NCI-H82 (cell line): ENCODE measurements at regions not wholly inside any gene's neighbourhood (a gene's known extent, or its start where the extent isn't known, plus 50 kb on each side); places are given as distances from the start of the nearest gene placed in this dataset.
"Not testable (repeated sequence)": the region's sequence is repeated elsewhere in the genome, so short reads cannot be mapped to it uniquely, and the experiment has no call there.

ENCODE experiments used
- DNase-seq: peaks from one replicate; lab custom pipeline; 2025; lab: John Stamatoyannopoulos, UW

DNA sequence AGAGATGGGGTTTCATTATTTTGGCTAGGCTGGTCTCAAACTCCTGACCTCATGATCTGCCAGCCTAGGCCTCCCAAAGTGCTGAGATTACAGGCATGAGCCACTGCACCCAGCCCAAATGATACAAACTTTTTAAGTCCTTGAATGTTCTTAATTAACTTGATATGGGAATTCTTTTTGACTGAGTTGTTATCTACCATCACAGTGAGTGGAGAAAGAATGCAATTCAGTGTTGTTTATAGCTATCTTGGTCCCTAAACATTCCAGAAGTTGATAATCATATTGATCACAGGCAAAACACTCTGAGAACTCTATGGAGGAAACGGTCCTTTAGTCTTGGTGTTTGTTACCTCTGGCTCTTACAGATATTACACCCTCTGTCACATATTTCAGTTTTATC lies 1072.5 kb downstream of the SUCLG1 start:
- no peak for DNase-seq

DNA sequence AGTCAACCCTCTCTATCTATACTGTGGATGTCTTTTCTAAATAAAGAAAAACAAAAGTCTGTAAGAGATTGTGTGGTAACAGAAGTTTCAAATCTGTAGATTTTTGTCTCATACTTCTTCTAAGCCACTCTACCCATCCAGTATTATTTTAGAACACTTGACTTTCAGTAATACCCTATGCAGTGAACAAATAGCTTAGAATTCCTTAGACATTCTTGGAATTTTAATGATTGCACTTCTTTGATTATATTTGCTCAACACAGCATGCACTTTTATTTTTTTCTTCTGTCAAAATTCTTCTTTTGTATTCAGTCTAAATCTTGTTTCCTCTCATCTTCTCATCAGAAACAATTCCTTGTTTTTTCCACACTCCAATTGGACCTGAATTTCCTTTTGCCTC lies 1080.2 kb downstream of the SUCLG1 start:
- no peak for DNase-seq

DNA sequence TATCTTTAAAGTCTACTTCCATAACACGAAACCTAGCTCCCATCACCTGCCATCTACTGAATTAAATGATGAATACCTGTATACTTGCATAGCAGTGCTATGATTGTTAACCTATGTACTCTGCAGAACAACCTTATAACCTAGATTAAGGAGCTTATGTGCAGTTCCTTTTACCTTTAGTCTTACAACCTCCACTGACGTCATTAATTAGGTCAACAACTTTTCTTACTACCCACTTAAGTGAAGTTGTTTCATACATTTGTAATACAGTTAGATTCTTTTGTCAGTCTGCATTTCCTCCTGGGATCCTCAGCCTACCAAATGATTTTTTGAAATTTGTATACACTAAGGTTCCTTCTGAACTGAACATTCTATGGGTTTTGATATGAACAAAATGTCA lies 1082.3 kb downstream of the SUCLG1 start:
- no peak for DNase-seq

DNA sequence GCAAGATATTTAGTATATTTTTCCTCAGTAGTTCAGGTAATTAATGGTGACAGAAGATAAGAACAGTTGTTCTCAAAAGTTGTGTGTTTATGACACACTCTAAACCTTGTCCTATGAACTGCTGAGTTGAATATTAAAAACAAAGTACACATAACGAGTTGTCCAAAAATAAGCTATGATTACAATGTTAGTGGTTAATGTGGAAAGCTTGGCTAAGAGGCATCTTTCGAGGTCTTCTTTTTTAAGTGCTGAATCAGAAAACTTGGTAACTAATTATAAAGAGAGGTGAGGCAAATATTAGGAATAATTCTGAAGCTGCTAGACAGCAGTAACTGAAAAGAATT lies 1088.7 kb downstream of the SUCLG1 start:
- no peak for DNase-seq

GRCh38 chr2:83369601-83370418 lies 1089.3 kb downstream of the SUCLG1 start:
- DNase-seq: no peak

DNA sequence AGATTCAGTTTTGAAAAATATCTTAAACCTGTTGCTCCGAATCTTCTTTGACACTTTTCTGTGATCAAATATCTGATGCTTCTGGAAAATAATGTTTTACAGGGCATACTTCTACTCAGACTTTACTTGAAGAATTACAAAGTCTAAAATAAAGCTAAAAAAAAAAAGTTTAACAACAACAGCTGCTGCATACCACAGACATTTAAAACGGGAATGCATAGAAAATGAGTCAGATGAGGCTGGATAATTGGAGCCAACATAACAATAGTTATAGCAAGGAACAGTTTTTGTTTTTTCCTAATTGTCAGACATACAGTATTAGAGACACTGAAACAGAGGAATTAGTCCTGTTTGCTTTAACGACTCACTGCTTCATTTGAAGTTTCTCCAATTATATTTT lies 1090.2 kb downstream of the SUCLG1 start:
- DNase-seq: no peak

DNA sequence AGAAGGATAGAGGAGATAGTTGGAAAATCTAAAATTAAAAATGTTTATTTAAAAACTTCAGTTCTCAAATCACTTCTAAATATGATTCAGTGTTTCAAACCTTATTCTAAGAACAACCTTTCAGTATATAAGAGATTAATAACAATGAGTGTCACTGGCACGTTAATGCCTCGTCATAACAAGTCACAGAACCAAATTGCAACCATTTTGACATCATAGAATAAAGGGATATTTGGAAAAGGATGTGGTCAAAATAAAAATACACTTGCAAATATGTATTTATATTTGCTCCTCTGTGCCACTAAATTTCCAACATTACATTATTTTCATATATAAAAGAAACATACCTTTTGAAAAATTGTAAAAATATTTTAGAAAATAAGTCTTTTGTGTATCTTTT lies 1090.6 kb downstream of the SUCLG1 start:
- DNase-seq: no peak

DNA sequence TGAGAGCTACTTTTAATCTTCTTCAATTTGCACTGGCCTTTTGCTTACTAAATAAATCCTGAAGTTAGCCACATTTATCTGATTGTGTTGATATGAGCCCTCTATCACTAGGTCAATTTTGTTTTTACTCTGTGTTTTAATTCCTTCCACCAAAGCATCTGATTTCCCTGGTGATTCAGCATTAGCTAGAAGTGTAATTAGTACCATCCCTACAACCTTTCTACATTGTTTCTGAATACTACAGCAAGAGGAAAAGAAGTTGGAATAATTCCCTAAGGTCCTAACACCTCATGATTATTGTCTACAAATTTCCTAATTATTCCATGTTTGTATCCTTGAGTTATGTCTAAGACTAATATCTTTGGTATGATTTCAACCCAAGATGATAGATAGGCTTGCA lies 1093.6 kb downstream of the SUCLG1 start:
- no peak for DNase-seq

DNA sequence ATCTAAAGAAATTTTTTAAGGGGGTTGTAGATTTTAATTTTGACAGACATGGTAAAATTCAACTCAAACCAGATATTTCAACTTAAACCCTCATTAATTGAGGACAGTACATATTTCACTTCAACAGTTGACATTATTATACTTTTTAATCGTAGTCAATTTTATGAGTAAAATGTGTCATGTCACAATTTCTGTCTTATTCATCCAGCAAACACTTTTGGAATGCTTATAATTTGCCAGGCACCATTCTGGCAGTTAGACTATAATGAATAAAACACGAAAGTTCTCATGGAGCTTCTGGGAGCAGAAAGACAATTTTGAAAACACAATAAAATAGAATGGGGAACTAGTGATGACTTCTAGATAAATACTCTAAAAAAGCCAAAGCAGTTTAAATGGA lies 1094.8 kb downstream of the SUCLG1 start:
- DNase-seq: no peak

DNA sequence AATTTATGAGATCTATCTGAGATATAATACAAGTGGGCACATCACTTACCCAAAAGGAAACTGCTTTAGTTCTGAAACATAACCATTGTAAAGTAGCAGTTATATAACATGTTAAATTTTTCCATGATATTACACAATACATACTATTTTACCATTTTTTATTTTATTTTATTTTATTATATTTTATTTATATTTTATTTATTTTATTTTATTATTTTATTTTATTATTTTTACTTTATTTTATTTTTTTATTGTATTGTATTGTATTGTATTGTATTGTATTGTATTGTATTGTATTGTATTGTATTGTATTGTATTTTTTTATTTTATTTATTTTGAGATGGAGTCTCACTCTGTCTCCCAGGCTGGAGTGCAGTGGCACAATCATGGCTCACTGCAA lies 1095.9 kb downstream of the SUCLG1 start:
- not testable (repeated sequence) for DNase-seq

DNA sequence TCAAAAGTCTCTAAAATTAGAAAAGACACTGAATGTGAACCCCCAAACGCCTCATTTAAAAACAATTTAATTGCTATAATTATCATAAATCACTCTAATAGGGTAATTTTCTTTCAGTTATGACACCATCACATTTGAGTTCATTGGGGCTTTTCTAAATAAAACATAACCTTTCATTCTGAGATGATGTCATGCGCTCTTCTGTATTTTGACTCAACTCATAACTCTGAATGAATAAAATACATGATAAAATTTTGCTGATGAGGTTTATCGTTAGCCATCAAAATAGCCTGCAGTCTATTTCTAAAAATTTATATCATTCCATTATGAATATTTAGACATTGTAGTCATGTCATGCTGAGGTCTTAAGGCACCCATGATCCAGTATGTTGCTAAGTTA lies 1099.7 kb downstream of the SUCLG1 start:
- no peak for DNase-seq

- DNase-seq: no peak
These were observed 1116.2 kb downstream of the SUCLG1 start for GRCh38 chr2:83342860-83343329.

DNA sequence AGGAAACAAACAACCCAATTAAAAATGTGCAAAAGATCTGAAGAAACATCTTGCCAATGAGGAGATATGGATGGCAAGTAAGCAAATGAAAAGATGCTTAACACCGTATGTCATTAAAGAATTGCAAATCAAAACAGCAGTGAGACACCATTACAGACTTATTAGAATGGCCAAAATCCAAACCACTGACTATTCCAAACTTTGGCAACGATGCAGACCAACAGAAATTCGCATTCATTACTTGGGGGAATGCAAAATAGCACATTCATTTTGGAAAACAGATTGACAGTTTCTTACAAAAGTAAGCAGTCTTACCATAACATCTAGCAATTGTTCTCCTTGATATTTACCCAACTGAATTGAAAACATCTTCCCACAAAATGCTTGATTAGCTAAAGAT lies 1118.7 kb downstream of the SUCLG1 start:
- DNase-seq: no peak

DNA sequence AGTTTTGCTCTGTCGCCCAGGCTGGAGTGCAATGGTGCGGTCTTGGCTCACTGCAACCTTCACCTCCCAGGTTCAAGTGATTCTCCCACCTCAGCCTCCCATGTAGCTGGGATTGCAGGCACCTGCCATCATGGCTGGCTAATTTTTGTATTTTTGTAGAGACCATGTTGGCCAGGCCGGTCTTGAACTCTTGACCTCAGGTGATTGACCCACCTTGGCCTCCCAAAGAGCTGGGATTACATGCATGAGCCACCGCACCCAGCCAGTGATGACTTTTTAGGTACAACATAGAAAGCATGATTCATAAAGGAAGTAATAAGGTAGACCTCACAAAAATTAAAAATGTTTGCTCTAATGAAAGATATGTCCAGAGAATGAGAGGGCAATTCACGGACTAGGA lies 1119.1 kb downstream of the SUCLG1 start:
- DNase-seq: not testable (repeated sequence)

- DNase-seq: no peak
These were observed 1127.3 kb downstream of the SUCLG1 start for GRCh38 chr2:83331810-83332209.

- peak; percentile 54 for DNase-seq
These were observed 1136.0 kb downstream of the SUCLG1 start for GRCh38 chr2:83323038-83323437.

- no peak for DNase-seq
These were observed 1139.0 kb downstream of the SUCLG1 start for GRCh38 chr2:83320053-83320452.

DNA sequence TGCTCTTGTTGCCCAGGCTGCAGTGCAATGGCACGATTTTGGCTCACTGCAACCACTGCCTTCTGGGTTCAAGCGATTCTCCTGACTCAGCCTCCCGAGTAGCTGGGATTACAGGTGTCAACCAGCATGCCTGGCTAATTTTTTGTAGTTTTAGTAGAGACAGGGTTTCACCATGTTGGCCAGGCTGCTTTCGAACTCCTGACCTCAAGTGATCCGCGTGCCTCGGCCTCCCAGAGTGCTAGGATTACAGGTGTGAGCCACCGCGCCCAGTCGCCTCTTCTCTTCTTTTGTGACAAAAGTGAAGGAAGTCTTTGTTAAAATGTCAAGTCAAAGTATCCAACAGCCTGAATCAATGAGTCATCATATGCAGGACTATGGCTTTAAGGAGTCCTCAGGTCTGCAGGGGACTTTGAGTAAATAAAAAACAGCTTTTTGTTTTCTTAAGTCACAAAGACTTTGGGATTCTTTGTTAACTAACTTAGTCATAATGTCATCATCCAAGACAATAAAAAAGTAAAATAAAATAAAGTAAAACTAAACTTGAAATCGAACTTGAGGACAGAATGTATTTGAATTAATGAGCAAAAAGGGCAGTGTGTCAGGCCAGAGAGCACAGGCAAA lies 1153.2 kb downstream of the SUCLG1 start:
- no peak for DNase-seq

DNA sequence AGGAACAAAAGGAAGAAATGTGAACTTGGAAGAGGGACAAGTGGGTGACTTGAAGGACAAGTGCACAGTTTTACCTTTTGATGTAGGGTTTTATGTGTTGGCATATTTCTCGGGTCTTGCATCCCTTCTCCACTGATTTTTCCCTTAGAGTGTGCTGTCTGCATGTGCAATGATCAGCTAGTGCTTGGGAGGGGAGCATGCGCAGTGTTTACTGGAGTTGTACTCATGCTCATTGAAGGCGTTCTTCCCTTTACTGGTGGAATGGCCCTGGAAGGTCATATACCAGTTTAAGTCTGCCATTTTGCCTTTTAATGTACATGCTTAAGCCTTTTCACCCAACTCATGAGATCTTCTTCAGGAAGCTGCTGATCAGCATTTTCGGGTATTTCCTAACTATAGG lies 1168.0 kb downstream of the SUCLG1 start:
- DNase-seq: no peak

- no peak for DNase-seq
These were observed 1176.2 kb downstream of the SUCLG1 start for GRCh38 chr2:83282841-83283240.

DNA sequence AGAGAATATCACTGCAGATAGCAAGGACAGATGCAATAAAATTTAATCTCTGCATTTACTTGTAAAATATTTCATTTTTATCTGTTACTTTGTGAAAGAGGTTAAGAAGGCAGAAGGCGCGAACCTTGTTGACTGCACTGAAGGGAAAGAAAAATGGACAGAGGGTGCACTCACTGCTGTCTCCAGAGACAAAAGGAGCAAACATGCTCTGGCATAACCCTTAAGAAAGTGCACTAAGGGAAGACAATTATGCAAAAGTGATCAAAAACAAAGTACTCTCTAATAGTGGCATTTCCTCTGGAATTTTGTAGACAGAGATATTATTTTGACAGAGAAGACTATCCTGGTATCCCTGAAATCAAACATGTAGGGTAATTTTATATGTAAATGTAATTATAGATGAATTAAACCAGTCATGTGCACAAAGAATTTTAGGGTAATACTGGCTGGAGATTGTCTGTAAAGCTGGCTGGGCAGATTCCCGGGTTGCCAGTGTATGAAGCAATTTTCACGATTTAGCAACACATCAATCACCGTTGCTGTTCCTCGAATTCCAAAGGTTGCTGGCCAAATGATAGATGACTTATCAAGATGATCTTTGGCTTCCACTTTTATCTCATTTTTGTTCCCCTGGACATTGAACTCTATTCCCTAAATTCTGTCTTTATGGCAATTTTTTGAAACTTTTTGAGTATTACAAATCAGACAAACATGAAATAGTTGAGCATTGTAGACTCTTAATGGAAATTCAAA lies 1176.9 kb downstream of the SUCLG1 start:
- no peak for DNase-seq

- DNase-seq: peak; percentile 5
These were observed 1178.7 kb downstream of the SUCLG1 start for GRCh38 chr2:83280391-83280790.

- no peak for DNase-seq
These were observed 1185.8 kb downstream of the SUCLG1 start for GRCh38 chr2:83273322-83273721.
